Keratinocyte (primary cell): ENCODE measurements at regions not wholly inside any gene's neighbourhood (a gene's known extent, or its start where the extent isn't known, plus 50 kb on each side); places are given as distances from the start of the nearest gene placed in this dataset.

ENCODE experiments used
- CTCF ChIP-seq, 3 experiments: IDR thresholded peaks in 1 of 3; conservative IDR thresholded peaks in 1 of 3; optimal IDR thresholded peaks in 1 of 3; 2 replicates in 2 of 3; 3 replicates in 1 of 3; pipeline versions ENCODE3 to v1.5.1; 2011; ENCODE audit warnings: low read length in 3 of 3, mild to moderate bottlenecking in 3 of 3, moderate library complexity in 2 of 3, control low read depth in 1 of 3, inconsistent platforms in 1 of 3; ENCODE audit not compliant: insufficient read depth in 2 of 3; ENCODE audit errors: extremely low read depth in 1 of 3
- EZH2 ChIP-seq: IDR thresholded peaks from one replicate; pipeline ENCODE4 v1.6.1; 2012; ENCODE audit warnings: inconsistent platforms, mild to moderate bottlenecking, low read length, moderate library complexity

GRCh38 chr12:124442772-124443445 lies 124.5 kb downstream of the NCOR2 start:
- TF ChIP-seq CTCF (optimal IDR thresholded peaks at IDR 0.05 in 1 of 3, IDR thresholded peaks at IDR 0.05 in 1 of 3, conservative IDR thresholded peaks at IDR 0.05 in 1 of 3; ENCODE audit: extremely low read depth in 1 of 3, insufficient read depth in 2 of 3, low read length in 3 of 3) (no peak), EZH2 (no peak)
